Stimulated activated CD4-positive, alpha-beta T cell treated with anti-CD3 and anti-CD28 coated beads, Interleukin-4, amount 100 ng/mL, for 1 hour (primary cell): ENCODE measurements at regions not wholly inside any gene's neighbourhood (a gene's known extent, or its start where the extent isn't known, plus 50 kb on each side); places are given as distances from the start of the nearest gene placed in this dataset.

ENCODE experiments used
- DNase-seq: peaks from one replicate; pipeline ENCODE4 v3.0.0-alpha.2; 2020

DNA sequence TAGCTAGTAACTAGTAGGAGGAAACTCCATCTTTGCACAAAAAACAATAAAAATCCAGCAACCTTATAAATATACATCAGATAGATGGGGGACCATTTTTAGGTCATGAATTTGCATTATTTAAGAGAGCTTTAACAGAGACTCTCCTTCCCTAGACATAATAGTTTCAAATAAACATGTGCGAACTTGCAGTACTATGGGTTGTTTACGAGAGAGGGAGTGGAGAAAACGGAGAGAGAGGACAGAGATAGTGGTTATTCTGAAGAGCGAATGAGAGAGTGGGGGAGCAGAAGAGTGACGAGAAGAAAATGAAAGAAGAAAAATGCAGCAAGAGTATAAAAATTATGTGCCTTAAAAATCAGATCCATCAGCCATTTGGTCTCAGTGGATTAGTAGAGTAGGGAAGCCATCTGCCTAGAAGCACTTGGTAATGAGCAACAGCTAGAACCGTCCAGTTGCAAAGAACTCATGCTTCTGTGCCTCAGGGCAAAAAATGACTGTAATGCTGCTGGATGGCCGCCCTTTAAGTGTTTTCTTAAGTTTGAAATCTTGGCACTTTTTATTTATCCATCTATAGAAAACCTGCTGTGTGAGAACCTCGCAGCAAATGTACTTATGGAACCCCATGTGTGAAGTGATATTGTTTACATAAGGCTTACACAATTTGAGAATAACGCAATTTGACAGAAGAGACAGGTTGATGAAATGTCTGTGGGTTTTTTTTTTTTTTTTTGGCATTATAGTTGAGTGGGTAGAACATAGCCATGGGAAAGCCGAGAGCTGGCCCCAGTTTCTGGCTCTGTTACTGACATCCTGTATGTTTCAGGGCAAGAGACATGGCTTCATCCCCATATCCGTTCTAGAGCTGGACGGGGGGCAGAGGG lies 95.6 kb upstream of the ZNF608 start:
- DNase-seq = no peak

DNA sequence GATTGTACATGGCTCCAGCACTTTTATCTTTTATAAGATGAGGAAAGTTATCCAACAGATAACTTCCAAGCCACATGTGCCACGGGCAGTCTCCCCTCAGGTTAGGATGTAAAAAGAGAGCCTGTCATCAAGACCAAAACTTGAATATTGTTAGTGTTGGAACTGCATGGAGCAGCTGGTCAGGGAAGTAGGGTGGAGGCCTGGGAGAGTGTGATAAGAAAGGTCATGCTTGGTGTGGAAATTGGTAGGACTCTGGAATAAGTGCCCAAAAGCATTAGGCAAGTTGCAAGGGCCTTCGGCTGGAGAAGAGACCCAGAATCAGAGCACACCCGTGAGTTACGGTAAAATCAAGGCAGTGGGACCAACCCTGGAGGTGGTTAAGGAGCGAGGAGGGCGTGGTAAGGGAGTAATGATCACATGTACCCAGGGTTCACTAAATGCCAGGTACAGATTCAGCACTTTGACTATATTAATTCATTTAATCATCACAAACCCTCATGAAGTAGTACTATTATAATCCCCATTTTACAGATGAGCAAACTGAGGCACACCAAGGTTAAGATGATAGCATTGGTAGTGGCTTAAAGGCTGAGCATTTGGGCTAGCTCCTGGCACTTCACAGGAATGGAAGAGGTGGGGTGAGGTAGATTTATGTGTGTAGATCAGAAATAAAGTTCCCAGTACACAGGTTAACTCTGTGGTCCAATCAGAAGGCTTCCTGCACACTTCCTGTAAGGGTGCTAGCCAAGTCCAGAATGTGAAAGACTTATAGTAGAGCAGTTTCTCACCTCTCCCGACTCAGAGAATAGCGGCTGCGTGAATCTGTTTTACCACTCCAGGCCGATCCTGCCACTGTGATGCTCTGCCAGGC lies 96.5 kb upstream of the ZNF608 start:
- DNase-seq = no peak

- DNase-seq = no peak
Observed at GRCh38 chr5:124843596-124843899, 97.1 kb upstream of the ZNF608 start.

DNA sequence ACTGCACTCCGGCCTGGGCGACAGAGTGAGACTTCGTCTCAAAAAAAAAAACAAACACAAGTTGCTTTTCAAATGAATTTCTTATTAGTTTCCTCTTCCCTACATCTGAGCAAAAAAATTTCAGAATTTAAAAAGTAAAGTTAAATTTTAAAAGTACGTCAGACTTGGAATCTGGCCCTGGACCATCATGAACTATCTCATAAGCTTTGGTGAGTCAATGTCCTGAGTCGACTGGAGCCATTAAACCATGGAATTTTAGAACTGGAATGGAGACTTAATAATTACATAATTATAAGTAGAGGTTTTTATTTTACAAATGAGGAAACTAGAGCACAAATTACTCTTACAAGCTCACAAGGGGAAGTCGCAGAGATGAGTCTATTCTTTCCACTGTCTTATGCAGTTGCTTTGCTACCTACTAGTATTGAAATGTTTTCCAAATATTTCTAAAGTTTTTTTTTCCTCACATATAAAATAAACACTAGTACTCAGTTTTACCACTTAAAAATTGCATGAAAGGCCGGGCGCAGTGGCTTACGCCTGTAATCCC lies 98.0 kb upstream of the ZNF608 start:
- no peak for DNase-seq

DNA sequence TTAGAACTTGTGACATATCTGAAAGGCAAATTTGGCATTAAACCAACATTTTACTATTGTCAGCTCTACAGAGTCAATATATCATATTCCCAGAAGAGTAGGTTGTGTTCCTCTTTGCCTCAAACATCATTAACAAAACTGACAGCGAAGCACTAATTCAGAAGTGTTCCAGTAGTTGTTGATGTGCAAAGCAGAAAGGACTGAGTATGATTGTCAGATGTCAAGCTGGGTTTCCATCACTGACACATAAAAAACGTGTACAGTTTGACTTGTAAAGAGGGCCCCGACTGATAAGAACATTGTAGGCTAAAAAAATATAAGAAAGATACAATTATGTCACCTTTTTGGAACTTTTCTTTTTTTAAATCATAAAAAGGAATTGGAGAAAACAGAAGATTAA lies 101.5 kb upstream of the ZNF608 start:
- no peak for DNase-seq

DNA sequence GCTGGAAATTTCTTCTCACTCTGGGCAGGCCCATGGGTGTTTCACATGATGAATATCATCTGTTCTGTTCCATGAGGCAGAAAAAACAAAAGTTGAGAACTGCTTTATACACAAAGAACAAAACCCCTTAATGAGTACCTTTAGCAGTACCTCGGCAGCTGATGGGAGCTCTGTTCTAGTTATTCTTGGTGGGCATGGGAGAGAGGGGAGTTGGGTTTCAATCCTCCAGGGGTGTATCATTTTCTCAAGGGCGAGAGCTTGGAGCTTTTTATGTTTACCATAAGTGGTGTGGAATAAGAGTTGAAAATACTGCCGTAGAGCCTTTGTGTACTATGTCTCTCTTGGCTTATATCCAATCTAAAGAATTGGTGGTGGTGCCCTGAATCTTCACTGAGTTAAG lies 103.3 kb upstream of the ZNF608 start:
- DNase-seq = no peak

DNA sequence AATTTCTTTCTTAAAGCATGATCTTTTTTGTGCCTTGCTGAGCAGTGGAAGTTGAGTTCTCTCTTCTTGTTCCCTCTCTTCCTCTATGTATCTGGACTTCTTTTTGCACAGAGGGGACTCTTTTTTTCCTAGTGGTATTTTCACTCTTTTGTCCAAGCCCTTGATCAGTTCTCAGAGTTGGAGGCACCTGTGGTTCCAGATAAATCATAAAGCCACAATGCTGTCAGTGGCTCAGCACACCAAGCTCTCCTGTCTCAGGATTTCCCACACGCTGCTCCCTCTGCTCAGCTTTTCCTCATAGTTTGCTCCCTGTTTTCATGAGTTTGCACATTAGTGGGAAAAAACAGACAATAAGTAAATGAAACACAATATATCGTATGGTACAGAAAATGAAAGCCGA lies 110.3 kb upstream of the ZNF608 start:
- DNase-seq = no peak

DNA sequence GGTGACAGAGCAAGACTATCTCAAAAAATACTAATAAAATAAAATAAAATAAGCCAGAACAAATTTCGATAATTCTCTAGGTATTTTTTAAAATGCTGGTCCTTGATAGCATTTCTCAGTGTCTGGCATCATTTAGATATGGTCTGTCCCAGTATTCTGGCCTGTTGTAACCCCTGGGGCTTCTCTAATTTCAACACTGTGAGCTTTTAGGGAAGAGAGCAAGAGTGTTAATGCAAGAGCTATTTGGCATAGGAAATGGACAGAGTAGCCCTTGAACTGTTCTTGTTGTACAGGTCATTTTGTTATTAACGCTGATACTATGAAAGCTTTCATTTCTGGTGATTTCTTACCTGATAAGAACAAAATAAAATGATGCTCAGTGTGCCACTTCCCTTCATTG lies 112.2 kb upstream of the ZNF608 start:
- DNase-seq = no peak

- no peak for DNase-seq
Observed at GRCh38 chr5:124859027-124859426, 112.6 kb upstream of the ZNF608 start.

- no peak for DNase-seq
Observed at GRCh38 chr5:124859556-124860290, 113.3 kb upstream of the ZNF608 start.

- no peak for DNase-seq
Observed at GRCh38 chr5:124860291-124860655, 113.8 kb upstream of the ZNF608 start.

- no peak for DNase-seq
Observed at GRCh38 chr5:124865066-124865465, 118.6 kb upstream of the ZNF608 start.

DNA sequence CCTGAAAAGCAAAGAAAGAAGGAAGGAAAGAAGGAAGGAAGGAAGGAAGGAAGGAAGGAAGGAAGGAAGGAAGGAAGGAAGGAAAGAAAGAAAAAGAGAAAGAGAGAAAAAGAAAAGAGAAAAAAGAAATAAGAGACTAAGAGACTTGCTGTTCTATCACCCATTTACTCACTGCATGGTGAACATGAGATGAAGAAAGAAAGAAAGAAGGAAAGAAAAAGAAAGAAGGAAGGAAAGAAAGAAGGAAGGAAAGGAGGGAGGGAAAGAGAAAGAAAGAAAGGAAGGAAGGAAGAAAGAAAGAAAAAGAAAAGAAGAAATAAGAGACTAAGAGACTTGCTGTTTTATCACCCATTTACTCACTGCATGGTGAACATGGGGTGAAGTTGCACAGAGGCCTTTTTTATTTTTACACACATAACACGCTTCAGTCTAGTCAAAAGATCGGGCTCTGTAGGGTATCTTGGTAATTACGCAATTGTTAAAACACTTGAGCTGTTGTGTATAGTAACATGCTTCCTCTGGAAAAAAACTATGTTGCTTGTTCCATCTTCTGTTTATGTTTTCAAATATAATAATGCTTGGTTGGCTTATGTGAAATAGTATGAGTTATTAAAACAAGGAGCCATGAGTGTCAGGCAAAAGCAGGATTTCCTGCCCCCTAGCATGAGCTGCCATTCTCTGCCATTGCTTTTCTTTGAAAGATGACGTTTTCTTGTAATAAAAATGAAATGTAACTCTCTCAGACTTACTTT lies 119.3 kb upstream of the ZNF608 start:
- DNase-seq = no peak

- DNase-seq = no peak
Observed at GRCh38 chr5:124866355-124867136, 120.1 kb upstream of the ZNF608 start.

DNA sequence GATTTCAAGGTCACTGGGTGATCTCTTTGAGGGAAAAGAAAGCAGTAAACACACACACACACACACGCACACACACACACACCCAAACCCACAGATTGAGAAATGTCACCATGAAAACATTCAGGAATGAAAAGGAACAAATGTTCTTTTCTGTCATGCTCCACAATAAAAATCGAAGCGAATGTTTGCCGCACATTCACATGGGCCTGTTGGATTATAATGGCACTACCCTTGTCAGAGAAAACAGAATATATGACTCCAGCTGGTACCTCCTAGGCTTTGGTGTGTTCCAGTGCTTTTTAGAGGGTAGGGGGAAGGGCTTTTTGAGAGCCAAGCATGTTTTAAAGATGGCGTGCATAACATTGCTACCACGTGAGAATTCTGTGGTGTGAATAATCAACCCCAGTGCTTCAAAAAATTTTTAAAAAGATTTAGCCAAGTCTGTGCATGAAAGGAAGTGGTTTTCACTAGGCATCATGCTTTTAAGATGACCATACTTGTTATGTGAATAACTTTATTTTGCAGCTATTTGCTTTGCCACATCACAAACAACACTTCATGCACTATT lies 120.8 kb upstream of the ZNF608 start:
- no peak for DNase-seq

- no peak for DNase-seq
Observed at GRCh38 chr5:124868676-124869075, 122.2 kb upstream of the ZNF608 start.

DNA sequence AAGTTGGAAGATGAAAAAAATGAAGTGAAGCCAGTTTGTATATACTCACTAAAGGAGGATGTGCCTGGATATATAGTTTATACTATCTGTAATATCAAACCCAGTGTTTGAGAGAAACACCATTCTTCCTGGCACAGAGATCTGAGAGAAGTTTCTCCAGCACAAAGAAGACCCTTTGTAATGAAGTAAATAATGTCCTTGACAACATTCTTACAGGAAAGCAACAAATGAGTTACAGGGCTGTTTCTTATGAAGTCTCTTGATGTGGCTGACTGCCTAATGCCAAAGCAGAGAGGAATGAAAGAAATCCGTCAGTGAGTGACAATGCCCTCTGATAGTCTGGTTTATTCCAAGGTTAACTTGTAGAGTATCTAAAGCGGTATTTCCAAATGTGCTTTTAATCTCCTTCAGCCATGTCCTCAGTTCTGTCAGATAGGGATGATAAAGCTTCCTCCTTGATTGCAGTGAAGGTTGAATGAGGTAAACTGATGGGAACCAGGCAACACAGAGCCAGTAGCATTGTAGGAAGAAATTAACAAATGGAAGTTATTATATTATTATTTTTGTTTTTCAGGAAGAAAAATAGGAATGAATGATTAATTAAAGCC lies 123.1 kb upstream of the ZNF608 start:
- no peak for DNase-seq

DNA sequence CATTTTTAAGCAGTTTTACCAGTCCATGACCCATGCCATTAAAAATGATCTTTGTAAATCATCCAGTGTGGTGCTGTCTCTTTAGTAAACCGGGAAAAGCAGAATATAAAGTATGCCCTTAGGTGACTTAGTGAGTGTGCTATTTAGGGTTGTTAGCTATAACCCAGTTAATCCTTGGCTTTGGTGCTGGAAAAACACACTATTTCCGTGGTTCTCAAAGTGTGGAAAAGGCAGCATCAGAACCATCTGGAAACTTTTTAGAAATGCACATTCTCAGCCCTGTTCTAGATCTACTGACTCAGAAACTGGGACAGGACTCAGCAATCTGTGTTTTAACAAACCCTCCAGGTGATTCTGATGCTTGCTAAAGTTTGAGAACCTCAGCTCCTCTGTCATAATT lies 123.6 kb upstream of the ZNF608 start:
- DNase-seq = no peak

- no peak for DNase-seq
Observed at GRCh38 chr5:124871303-124871702, 124.9 kb upstream of the ZNF608 start.

GRCh38 chr5:124872086-124872485 lies 125.6 kb upstream of the ZNF608 start:
- DNase-seq = no peak

- no peak for DNase-seq
Observed at GRCh38 chr5:124872615-124873014, 126.2 kb upstream of the ZNF608 start.
